HEK293 (cell line): ENCODE measurements at regions not wholly inside any gene's neighbourhood (a gene's known extent, or its start where the extent isn't known, plus 50 kb on each side); places are given as distances from the start of the nearest gene placed in this dataset.

Experiments
- CTCF ChIP-seq: fragments of 450-650 bp; formaldehyde crosslinking; IDR thresholded peaks from 2 replicates; pipeline ENCODE4 v1.5.1; 2016; ENCODE audit warnings: missing biosample characterization, missing genetic modification characterization
- ZBTB49 ChIP-seq: fragments of 450-650 bp; formaldehyde crosslinking; IDR thresholded peaks from 2 replicates; pipeline ENCODE4 v1.5.1; 2016; ENCODE audit warnings: missing biosample characterization, missing genetic modification characterization, low read depth
- ZBTB8A ChIP-seq: fragments of 450-650 bp; formaldehyde crosslinking; IDR thresholded peaks from 2 replicates; pipeline ENCODE4 v1.5.1; 2016; ENCODE audit warnings: missing biosample characterization, missing genetic modification characterization
- ZNF2 ChIP-seq: fragments of 450-650 bp; formaldehyde crosslinking; IDR thresholded peaks from 2 replicates; pipeline ENCODE4 v1.5.1; 2016; ENCODE audit warnings: missing biosample characterization, missing genetic modification characterization
- ZNF24 ChIP-seq: fragments of 450-650 bp; formaldehyde crosslinking; IDR thresholded peaks from 2 replicates; pipeline ENCODE4 v1.5.1; 2016; ENCODE audit warnings: missing biosample characterization, missing genetic modification characterization
- ZNF670 ChIP-seq: fragments of 450-650 bp; formaldehyde crosslinking; IDR thresholded peaks from 2 replicates; pipeline ENCODE4 v1.5.1; 2016; ENCODE audit warnings: missing biosample characterization, missing genetic modification characterization, low read depth
- ZNF785 ChIP-seq: fragments of 450-650 bp; formaldehyde crosslinking; IDR thresholded peaks from 2 replicates; pipeline ENCODE4 v1.5.1; 2016; ENCODE audit warnings: missing biosample characterization, missing genetic modification characterization

- TF ChIP-seq ZBTB49 (tag by site-specific recombination) (no peak), CTCF (tag by site-specific recombination) (no peak), ZNF24 (tag by site-specific recombination) (no peak), ZNF785 (tag by site-specific recombination) (no peak), ZNF670 (tag by site-specific recombination) (no peak), ZBTB8A (no peak), ZNF2 (tag by site-specific recombination) (no peak)
These were observed 49.9 kb upstream of the TMPO start for GRCh38 chr12:98465505-98465904.
